HUDEP-2 (cell line): ENCODE measurements at regions not wholly inside any gene's neighbourhood (a gene's known extent, or its start where the extent isn't known, plus 50 kb on each side); places are given as distances from the start of the nearest gene placed in this dataset.

Source experiments
- DNase-seq, 76 experiments: peaks; one replicate each; lab custom pipeline; 2025; ENCODE audit not compliant: unreplicated experiment in 76 of 76; lab: John Stamatoyannopoulos, UW

GRCh38 chr17:6218333-6218732, 148.2 kb downstream of the WSCD1 start:
- no peak for DNase-seq

GRCh38 chr17:6215071-6216035, 145.2 kb downstream of the WSCD1 start:
- DNase-seq: no peak

- no peak for DNase-seq
Measured at GRCh38 chr17:6213859-6214258, 143.7 kb downstream of the WSCD1 start.

GRCh38 chr17:6212766-6213165, 142.6 kb downstream of the WSCD1 start:
- no peak for DNase-seq

- DNase-seq: no peak
Measured at GRCh38 chr17:6209829-6210228, 139.7 kb downstream of the WSCD1 start.

- DNase-seq: no peak
Measured at GRCh38 chr17:6208608-6209180, 138.5 kb downstream of the WSCD1 start.

GRCh38 chr17:6205525-6205924, 135.3 kb downstream of the WSCD1 start:
- DNase-seq: no peak

- DNase-seq: no peak
Measured at GRCh38 chr17:6205033-6205432, 134.9 kb downstream of the WSCD1 start.

- DNase-seq: no peak
Measured at GRCh38 chr17:6204203-6204722, 134.1 kb downstream of the WSCD1 start.

GRCh38 chr17:6196355-6196754, 126.2 kb downstream of the WSCD1 start:
- DNase-seq: no peak

- DNase-seq: no peak
Measured at GRCh38 chr17:6195123-6195522, 124.9 kb downstream of the WSCD1 start.

GRCh38 chr17:6191405-6192324, 121.5 kb downstream of the WSCD1 start:
- DNase-seq: peak in 1 of 76 experiments; percentile 6

- no peak for DNase-seq
Measured at GRCh38 chr17:6187836-6188235, 117.7 kb downstream of the WSCD1 start.

- DNase-seq: no peak
Measured at GRCh38 chr17:6186998-6187397, 116.8 kb downstream of the WSCD1 start.

GRCh38 chr17:6184508-6184907, 114.3 kb downstream of the WSCD1 start:
- no peak for DNase-seq

GRCh38 chr17:6179017-6179416, 108.8 kb downstream of the WSCD1 start:
- DNase-seq: no peak

GRCh38 chr17:6177941-6178694, 107.9 kb downstream of the WSCD1 start:
- peak in 3 of 76 experiments; percentile 3 to 10 (median 3) for DNase-seq
